Fibroblast of peridontal ligament (primary cell): ENCODE measurements at regions not wholly inside any gene's neighbourhood (a gene's known extent, or its start where the extent isn't known, plus 50 kb on each side); places are given as distances from the start of the nearest gene placed in this dataset.

ENCODE experiments used
- DNase-seq: peaks from one replicate; pipeline ENCODE4 v3.0.0-alpha.2; 2010; ENCODE audit errors: extremely low read depth

- DNase-seq = no peak
Observed at GRCh38 chr13:80284290-80284689, 56.6 kb downstream of the SPRY2 start.

- DNase-seq = no peak
Observed at GRCh38 chr13:80278706-80279105, 62.2 kb downstream of the SPRY2 start.

- DNase-seq = peak; percentile 73
Observed at GRCh38 chr13:80276371-80277289, 64.3 kb downstream of the SPRY2 start.

GRCh38 chr13:80274643-80275042 is 66.3 kb downstream of the SPRY2 start:
- no peak for DNase-seq

- DNase-seq = no peak
Observed at GRCh38 chr13:80273718-80274117, 67.2 kb downstream of the SPRY2 start.

- DNase-seq = peak; percentile 18
Observed at GRCh38 chr13:80265348-80265747, 75.6 kb downstream of the SPRY2 start.

GRCh38 chr13:80263745-80264513 is 77.0 kb downstream of the SPRY2 start:
- DNase-seq = no peak

GRCh38 chr13:80262051-80262695 is 78.8 kb downstream of the SPRY2 start:
- no peak for DNase-seq

- no peak for DNase-seq
Observed at GRCh38 chr13:80259159-80259558, 81.8 kb downstream of the SPRY2 start.

- no peak for DNase-seq
Observed at GRCh38 chr13:80256352-80256932, 84.5 kb downstream of the SPRY2 start.

GRCh38 chr13:80255946-80256345 is 85.0 kb downstream of the SPRY2 start:
- no peak for DNase-seq

- peak; percentile 59 for DNase-seq
Observed at GRCh38 chr13:80251403-80251802, 89.5 kb downstream of the SPRY2 start.

GRCh38 chr13:80250213-80250810 is 90.6 kb downstream of the SPRY2 start:
- DNase-seq = peak; percentile 18

GRCh38 chr13:80249516-80250212 is 91.3 kb downstream of the SPRY2 start:
- no peak for DNase-seq

GRCh38 chr13:80245162-80245733 is 95.7 kb downstream of the SPRY2 start:
- DNase-seq = no peak

- no peak for DNase-seq
Observed at GRCh38 chr13:80244574-80244973, 96.4 kb downstream of the SPRY2 start.

GRCh38 chr13:80242728-80243427 is 98.0 kb downstream of the SPRY2 start:
- no peak for DNase-seq

GRCh38 chr13:80239571-80240255 is 101.2 kb downstream of the SPRY2 start:
- no peak for DNase-seq

GRCh38 chr13:80239116-80239515 is 101.8 kb downstream of the SPRY2 start:
- DNase-seq = no peak
